GM23248 (cell line): ENCODE measurements at regions not wholly inside any gene's neighbourhood (a gene's known extent, or its start where the extent isn't known, plus 50 kb on each side); places are given as distances from the start of the nearest gene placed in this dataset.

ENCODE experiments used
- EZH2 ChIP-seq: fragments of 200-600 bp; sonication (generic); IDR thresholded peaks from 2 replicates; pipeline ENCODE4 v1.6.1; 2018; ENCODE audit warnings: antibody characterized with exemption, mild to moderate bottlenecking; ENCODE audit not compliant: insufficient read depth, poor library complexity, severe bottlenecking
- EZH2phosphoT487 ChIP-seq: fragments of 200-600 bp; sonication (generic); IDR thresholded peaks from 2 replicates; pipeline ENCODE4 v1.6.1; 2018; ENCODE audit warnings: antibody characterized with exemption, moderate library complexity, mild to moderate bottlenecking, low read depth; ENCODE audit not compliant: insufficient read depth

- TF ChIP-seq EZH2phosphoT487 = no peak
- TF ChIP-seq EZH2 = no peak
These were observed 105.6 kb upstream of the OLFM3 start for GRCh38 chr1:102102276-102102780.
